CD4-positive, alpha-beta T cell (primary cell): ENCODE measurements at regions not wholly inside any gene's neighbourhood (a gene's known extent, or its start where the extent isn't known, plus 50 kb on each side); places are given as distances from the start of the nearest gene placed in this dataset.

Experiments used
- ATAC-seq: fragments of 200-7000 bp; cut with Tn5 transposase; one replicate; pipeline ENCODE4 v1.10.0; 2022; ENCODE audit warnings: mild to moderate bottlenecking; ENCODE audit not compliant: poor library complexity
- CTCF ChIA-PET: fragments of 350-600 bp; sonication (Branson Sonifier 250); formaldehyde crosslinking; loops from one replicate; lab custom pipeline; 2021; ENCODE audit warnings: antibody characterized with exemption, inconsistent platforms; lab: Charles Lee
- POLR2A ChIA-PET: fragments of 350-600 bp; sonication (Branson Sonifier 250); formaldehyde crosslinking; loops from one replicate; lab custom pipeline; 2021; ENCODE audit warnings: antibody characterized with exemption, inconsistent platforms; lab: Charles Lee
- DNase-seq, 14 experiments: peaks; one replicate each; pipeline ENCODE4 v3.0.0-alpha.2; 2013 to 2020; ENCODE audit warnings: mixed read lengths in 2 of 14
- H3K27ac ChIP-seq, 2 donors: one replicate each; pipeline versions ENCODE4 v1.5.1 to v1.7.0; 2013; ENCODE audit warnings: low read length in 2 of 2, low read depth in 1 of 2, mild to moderate bottlenecking in 1 of 2
- H3K27me3 ChIP-seq, 2 experiments: 1 replicate in 1 of 2; 2 replicates in 1 of 2; pipeline versions ENCODE4 v1.6.1 to v1.7.0; 2013; ENCODE audit warnings: low read length in 2 of 2, control low read depth in 1 of 2, mild to moderate bottlenecking in 1 of 2, moderate library complexity in 1 of 2; ENCODE audit not compliant: insufficient read depth in 2 of 2, control insufficient read depth in 1 of 2
- H3K36me3 ChIP-seq: one replicate; pipeline ENCODE4 v1.6.1; 2013; ENCODE audit warnings: low read length, control low read depth; ENCODE audit not compliant: insufficient read depth
- H3K4me1 ChIP-seq: one replicate; pipeline ENCODE4 v1.6.1; 2013; ENCODE audit warnings: low read length, control low read depth; ENCODE audit not compliant: insufficient read depth
- H3K4me3 ChIP-seq: one replicate; pipeline ENCODE4 v1.5.1; 2013; ENCODE audit warnings: mild to moderate bottlenecking, low read length, moderate library complexity
- H3K9me3 ChIP-seq, 2 experiments: 1 replicate in 1 of 2; 2 replicates in 1 of 2; pipeline versions ENCODE4 v1.6.1 to v1.7.0; 2013; ENCODE audit warnings: low read length in 2 of 2, mild to moderate bottlenecking in 2 of 2, control low read depth in 1 of 2, moderate library complexity in 1 of 2; ENCODE audit not compliant: control insufficient read depth in 1 of 2, insufficient read depth in 1 of 2
- H3K27ac Mint-ChIP-seq: one replicate; pipeline ENCODE4 v1.8.0; 2020; ENCODE audit warnings: mixed read lengths
- H3K27me3 Mint-ChIP-seq: one replicate; pipeline ENCODE4 v1.8.0; 2021; ENCODE audit warnings: mixed read lengths
- H3K36me3 Mint-ChIP-seq: one replicate; pipeline ENCODE4 v1.8.0; 2021; ENCODE audit warnings: low read depth, mixed read lengths
- H3K4me1 Mint-ChIP-seq: one replicate; pipeline ENCODE4 v1.8.0; 2021; ENCODE audit warnings: low read depth, mixed read lengths
- H3K4me3 Mint-ChIP-seq: one replicate; pipeline ENCODE4 v1.8.0; 2020; ENCODE audit warnings: mild to moderate bottlenecking, mixed read lengths
- H3K9me3 Mint-ChIP-seq: one replicate; pipeline ENCODE4 v1.8.0; 2020; ENCODE audit warnings: mixed read lengths
- CTCF ChIP-seq: fragments of 200-600 bp; IDR thresholded peaks from one replicate; pipeline ENCODE4 v1.8.0; 2022; ENCODE audit warnings: antibody characterized with exemption, mild to moderate bottlenecking
- intact Hi-C, 2 experiments: fragments of 100-400 bp; cut with DNase I in 1 of 2; cut with micrococcal nuclease in 1 of 2; formaldehyde crosslinking; loops; one replicate each; pipeline versions ENCODE4 v1.15.1 to v1.9.0; 2023 to 2025; cut with DNase I, micrococcal nuclease

- Mint-ChIP-seq H3K27me3 (no peaks in the 10 kb centered on the region), H3K36me3 (no peaks in the 10 kb centered on the region), H3K4me1 (no peaks in the 10 kb centered on the region), H3K9me3 (no peaks in the 10 kb centered on the region), H3K4me3 (no peak overlapping the region), H3K27ac (no peak overlapping the region)
- DNase-seq: no peak
- no peaks in the 10 kb centered on the region for H3K4me1 ChIP-seq
- H3K4me3 ChIP-seq: no peak overlapping the region
- CTCF ChIA-PET: no interaction called here
- H3K27me3 ChIP-seq: no peaks in the 10 kb centered on the region
- no peak for TF ChIP-seq CTCF
- no peak for ATAC-seq
- no peaks in the 10 kb centered on the region for H3K36me3 ChIP-seq
- intact Hi-C loops: no loop called here
- H3K9me3 ChIP-seq: no peaks in the 10 kb centered on the region
- H3K27ac ChIP-seq: no peak overlapping the region
- POLR2A ChIA-PET: interaction anchor here (0.7 to 1.7 kb wide), 2 partner anchors 11 to 1254 kb away, joined by 3 read pairs; no protein-coding TSS in a partner anchor
These were observed 708.4 kb upstream of the CBLB start for GRCh38 chr3:106577241-106577640.

DNA sequence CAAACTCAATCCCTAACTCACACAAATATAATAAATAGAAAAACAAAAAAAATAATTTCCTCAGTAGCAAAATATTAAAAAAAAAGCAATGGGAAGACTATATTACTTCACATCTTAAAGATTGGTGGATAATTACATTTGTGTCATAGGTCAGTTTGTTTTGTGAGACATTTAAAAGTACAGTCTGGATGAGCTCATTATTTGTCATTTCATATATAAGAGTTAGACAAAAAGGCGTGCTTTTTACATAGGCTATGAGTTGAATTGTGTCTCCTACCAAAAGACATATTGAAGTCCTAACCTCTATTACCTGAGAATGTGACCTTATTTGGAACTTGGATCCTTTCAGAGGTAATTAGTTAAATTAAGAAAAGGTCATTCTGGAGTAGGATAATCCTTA, 710.1 kb upstream of the CBLB start:
- no peaks in the 10 kb centered on the region for H3K27me3 Mint-ChIP-seq
- H3K4me3 Mint-ChIP-seq: no peak overlapping the region
- ATAC-seq (no peak), DNase-seq (no peak)
- H3K4me1 Mint-ChIP-seq: no peaks in the 10 kb centered on the region
- no peak overlapping the region for H3K27ac ChIP-seq
- H3K27ac Mint-ChIP-seq: no peak overlapping the region
- intact Hi-C loops: no loop called here
- H3K4me3 ChIP-seq: no peak overlapping the region
- no peaks in the 10 kb centered on the region for H3K9me3 ChIP-seq
- H3K4me1 ChIP-seq: no peaks in the 10 kb centered on the region
- H3K36me3 ChIP-seq: no peaks in the 10 kb centered on the region
- ChIA-PET CTCF (no interaction called here), POLR2A (no interaction called here)
- no peak for TF ChIP-seq CTCF
- H3K36me3 Mint-ChIP-seq: no peaks in the 10 kb centered on the region
- H3K27me3 ChIP-seq: no peaks in the 10 kb centered on the region
- no peaks in the 10 kb centered on the region for H3K9me3 Mint-ChIP-seq

- no peak overlapping the region for H3K27ac ChIP-seq
- DNase-seq: no peak
- intact Hi-C loops: no loop called here
- H3K4me3 ChIP-seq: no peak overlapping the region
- no peak overlapping the region for H3K27ac Mint-ChIP-seq
- H3K4me3 Mint-ChIP-seq: no peak overlapping the region
- H3K9me3 ChIP-seq: no peaks in the 10 kb centered on the region
- ChIA-PET CTCF (no interaction called here), POLR2A (no interaction called here)
- H3K36me3 ChIP-seq: no peaks in the 10 kb centered on the region
- no peaks in the 10 kb centered on the region for H3K4me1 Mint-ChIP-seq
- ATAC-seq: no peak
- no peaks in the 10 kb centered on the region for H3K9me3 Mint-ChIP-seq
- TF ChIP-seq CTCF: no peak
- no peaks in the 10 kb centered on the region for H3K4me1 ChIP-seq
- H3K36me3 Mint-ChIP-seq: no peaks in the 10 kb centered on the region
- no peaks in the 10 kb centered on the region for H3K27me3 Mint-ChIP-seq
- no peaks in the 10 kb centered on the region for H3K27me3 ChIP-seq
These were observed 713.3 kb upstream of the CBLB start for GRCh38 chr3:106582151-106582550.
